ENCODE measurements at regions not wholly inside any gene's neighbourhood (a gene's known extent, or its start where the extent isn't known, plus 50 kb on each side); places are given as distances from the start of the nearest gene placed in this dataset.
A peak's percentile ranks its signal among the peaks of the same experiment; 100 is the strongest.

DNA sequence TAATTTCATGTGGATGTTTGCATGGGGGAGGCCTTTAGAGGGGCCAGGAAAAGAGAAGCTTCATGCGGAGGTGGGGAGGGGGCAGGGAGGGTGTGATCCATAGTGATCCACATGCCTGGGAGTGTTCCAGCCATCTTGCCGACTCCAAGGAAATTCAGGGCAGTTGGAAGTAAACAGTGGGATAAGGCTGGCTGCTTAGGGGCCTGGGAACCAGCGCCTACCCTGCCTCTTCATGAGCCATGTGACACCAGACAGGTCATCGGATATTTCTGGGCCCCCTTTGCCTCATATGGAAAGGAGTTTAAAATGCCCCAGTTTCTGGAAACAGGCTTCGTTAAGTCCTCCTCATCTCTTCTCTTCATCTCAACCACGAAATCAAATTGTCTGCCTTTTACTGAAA is 983.2 kb downstream of the BCL11B start:
- DNase-seq = no peak

- no peak for DNase-seq
Measured at GRCh38 chr14:98290596-98290995, 981.4 kb downstream of the BCL11B start.

DNA sequence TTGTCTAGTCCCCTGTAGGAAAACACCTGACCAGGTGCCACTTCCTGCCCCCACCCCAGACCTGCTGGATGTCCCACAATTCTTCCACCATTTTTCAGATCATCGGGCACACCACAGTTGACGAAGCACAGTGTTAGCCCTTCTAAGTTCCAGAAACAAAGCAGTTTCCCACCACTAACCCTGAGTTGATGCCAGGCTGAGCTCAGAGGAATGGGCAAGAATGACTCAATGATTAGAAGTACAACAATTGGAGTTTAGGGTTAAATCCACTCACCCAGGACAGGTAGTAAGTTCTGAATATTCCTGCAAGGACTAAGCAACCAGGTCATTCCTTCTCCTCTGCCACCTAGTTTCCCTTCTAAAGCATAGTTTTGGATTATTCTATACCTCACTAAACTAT is 979.8 kb downstream of the BCL11B start:
- no peak for DNase-seq

DNA sequence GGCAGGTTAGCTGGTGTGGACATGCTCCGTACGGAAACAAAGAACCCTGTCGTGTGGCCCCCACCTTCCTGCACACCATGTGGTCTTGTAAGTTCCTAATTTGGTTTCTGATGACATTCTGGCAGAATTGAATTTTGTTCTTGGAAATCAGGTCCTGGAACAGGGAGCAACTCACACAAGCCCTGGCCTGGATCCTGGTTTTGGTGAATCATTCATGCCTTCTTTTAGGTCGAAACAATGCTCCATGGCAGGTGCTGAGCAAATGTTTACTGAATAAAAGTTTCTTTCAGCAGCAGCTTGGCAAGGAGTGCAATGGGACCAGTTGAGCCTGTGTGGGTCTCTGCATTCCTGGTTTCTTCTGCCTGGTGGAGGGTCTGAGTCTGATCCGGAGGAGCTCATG is 978.4 kb downstream of the BCL11B start:
- DNase-seq = no peak

DNA sequence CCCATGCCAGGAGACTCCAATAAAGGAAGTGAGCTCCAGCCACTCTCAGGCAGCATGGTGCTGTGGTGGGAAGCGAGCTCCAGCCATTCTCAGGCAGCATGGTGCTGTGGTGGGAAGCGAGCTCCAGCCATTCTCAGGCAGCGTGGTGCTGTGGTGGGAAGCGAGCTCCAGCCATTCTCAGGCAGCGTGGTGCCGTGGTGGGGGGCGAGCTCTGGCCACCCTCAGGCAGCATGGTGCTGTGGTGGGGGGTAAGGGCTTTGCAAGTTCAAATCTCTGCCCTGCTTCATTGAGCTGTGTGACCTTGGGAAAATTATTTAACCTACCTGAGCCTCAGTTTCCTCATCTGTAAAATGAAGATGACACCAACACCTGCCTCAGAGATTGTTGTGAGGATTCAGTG is 975.1 kb downstream of the BCL11B start:
- DNase-seq = no peak

GRCh38 chr14:98297567-98297966 is 974.4 kb downstream of the BCL11B start:
- DNase-seq = no peak

DNA sequence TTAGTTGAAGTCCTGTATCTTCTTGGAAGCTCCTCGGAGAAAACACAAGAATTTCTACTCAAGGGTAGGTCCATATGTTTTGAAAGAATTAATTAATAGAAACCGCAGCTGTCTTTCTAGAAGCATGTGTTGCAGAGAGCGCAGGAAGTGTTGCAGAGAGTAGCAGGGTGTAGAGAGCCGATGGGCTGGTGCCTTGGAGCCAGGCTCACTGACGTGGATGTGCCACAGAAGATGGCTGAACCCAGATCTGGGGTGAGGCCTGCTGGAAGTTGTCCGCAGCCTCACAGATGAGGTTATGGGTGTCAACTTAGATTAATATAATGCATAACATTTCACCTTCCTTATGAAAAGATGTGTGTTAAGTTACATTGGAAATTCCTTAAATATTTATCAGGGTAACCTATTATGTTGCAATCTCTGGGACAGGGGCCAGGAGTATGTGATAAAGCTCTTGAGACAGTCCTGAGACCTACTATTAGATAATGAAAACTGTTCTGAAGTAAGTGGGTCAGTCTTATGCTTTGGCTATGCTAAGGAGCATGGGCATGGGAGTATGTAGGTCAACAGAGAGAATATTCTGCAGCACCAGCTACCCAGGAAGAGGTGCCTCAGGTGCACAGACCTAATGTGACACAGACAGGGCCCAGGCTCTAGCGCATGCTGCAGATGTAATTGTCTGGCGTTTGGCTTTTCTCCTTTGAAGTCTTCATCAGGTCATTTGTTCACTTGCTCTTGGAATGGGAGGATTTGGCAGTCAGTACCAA is 973.3 kb downstream of the BCL11B start:
- DNase-seq = no peak

DNA sequence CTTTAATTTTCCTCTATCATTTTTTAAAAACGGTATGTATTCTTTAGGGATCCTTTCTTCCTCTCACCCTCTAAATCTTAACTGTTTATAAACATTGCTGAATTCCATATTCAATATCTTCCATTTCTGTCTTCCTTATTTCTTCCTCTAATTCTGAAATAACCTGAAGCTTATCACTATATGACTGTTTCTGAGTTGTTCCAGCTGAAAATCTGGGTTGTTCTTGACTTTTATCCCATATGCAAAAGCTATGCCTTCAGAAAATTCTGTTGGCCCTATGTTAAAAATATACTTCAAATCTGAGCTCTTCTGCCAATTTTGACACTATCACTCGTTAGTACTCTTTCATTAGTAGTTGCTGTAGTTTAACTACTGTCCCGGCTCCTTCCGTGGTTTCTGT is 970.3 kb downstream of the BCL11B start:
- DNase-seq = no peak

DNA sequence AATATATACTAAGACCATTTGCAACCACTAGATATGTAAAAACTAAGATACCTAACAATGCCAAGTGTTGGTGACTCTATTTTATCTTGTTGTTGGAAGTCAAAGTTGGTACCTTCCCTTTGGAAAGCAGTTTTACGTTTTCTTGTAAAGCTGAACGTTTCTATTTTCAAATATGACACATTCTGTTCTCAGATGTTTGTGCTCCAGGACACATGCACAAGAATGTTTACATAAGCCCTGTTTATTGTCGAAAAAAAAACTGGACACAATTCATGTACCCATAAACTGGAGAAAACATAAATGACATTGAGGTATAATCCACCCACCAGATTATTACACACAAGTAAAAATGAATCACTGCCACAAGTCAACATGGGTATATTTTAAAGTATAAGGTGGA is 967.4 kb downstream of the BCL11B start:
- no peak for DNase-seq

DNA sequence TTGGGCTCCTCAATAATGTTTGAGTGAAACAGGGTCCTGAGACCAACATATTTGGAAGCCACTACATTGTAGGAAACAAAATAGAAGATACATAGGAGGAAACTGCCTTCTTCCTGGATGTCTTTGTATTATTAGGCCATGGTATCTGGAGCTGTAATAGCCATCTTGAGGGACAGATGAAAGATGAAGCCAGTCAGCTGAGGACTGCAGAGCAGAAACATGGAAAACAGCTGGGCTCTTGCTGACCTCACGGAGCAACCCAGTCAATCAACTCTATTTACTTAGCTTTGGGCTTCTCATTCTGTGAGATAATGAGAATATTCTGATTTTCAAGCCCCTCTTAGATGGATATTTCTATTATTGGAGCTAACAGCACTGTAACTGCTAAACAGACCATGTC is 962.4 kb downstream of the BCL11B start:
- DNase-seq = no peak

DNA sequence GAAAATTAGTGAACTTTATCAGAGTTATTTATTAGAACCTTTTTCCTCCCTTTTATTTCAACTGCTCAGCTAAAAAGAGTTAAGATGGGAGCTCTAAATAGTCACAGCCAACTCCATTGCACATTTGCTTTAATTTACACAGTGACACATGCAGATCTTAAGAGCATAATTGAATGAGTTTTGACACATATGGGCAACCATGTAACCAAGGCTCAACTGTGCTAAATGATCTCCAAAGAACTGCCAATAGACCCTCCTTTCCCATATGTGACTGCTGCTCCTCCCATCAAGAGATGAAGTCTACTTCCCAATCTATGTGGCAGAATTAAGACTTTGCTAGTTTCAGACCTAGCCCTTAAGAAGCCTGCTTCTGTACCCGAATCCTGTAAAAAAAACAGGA is 960.0 kb downstream of the BCL11B start:
- DNase-seq = no peak

- DNase-seq = no peak
Measured at GRCh38 chr14:98321841-98322240, 950.2 kb downstream of the BCL11B start.

DNA sequence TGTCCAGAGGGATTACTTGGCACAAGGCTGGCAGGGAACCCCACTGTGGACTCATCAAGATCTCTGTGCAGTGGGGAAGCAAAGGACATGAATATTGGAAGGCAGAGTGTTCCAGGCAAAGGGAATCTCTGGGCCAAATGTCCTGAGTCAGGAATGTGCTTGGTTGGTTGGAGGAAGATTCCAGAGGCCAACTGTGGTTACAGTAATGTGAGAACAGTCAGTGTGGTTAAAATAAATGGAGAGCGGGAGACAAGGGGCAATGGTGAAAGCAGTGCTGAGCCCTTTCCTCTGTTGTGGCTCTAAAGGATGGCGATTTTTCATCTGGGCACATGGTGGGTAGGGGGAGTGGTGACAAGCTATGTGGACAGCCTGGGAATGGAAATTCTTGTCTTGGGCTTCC is 948.2 kb downstream of the BCL11B start:
- DNase-seq = no peak

- no peak for DNase-seq
Measured at GRCh38 chr14:98325761-98326160, 946.2 kb downstream of the BCL11B start.

DNA sequence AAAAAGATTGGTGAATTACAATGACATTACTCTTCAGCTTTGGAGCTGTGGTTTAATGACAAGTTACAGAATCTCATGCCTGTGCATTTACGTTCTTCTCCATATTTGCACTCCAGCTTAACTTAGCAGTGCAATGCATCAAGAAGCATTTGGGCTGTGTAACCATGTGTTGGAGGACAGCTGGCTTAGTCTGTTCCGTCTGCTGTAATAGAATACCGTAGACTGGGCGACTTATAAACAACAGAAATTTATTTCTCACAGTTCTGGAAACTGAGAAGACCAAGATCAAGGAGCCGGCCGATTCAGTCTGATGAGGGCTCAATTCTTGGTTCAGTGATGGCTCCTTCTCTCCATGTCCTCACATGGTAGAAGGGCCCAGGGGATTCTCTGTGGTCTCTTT is 943.5 kb downstream of the BCL11B start:
- DNase-seq = peak; percentile 76

DNA sequence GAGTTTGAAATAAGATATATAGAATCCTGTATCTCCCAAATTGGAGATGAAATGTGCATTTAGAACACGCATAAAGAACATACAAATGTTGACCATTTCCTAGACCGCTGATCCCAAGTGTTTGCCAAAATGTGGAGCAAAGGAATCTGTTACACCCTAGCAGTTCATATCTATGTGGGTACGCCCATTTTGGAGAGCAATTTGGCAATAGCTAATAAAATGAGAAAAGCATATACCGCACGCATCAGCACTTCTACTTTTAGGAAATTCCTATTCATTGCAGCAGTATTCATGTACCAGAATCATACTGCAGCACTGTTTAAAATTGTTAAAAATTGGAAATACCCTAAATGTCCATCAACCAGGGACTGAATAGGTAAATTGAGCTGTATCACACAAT is 937.8 kb downstream of the BCL11B start:
- DNase-seq = no peak

DNA sequence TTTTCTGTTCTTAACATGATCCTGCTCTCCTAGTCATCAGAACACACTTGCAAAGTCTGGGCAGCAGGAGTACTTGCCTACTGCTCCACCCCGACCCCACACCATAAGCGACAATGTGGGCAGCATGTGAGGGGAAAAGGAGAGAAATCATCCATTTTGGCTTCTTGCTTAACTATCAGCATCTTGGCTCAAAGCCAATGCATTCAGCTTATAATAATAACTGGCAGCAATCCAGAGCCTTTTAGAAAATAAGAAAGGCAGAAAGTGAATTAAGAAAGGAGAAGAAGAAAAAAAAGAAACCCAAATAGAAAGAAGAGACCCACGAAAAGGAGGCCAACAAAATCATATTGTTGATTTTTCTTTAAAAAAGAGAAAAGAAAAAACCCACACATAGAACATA is 930.8 kb downstream of the BCL11B start:
- peak; percentile 63 for DNase-seq

GRCh38 chr14:98345161-98345560 is 926.8 kb downstream of the BCL11B start:
- DNase-seq = no peak

DNA sequence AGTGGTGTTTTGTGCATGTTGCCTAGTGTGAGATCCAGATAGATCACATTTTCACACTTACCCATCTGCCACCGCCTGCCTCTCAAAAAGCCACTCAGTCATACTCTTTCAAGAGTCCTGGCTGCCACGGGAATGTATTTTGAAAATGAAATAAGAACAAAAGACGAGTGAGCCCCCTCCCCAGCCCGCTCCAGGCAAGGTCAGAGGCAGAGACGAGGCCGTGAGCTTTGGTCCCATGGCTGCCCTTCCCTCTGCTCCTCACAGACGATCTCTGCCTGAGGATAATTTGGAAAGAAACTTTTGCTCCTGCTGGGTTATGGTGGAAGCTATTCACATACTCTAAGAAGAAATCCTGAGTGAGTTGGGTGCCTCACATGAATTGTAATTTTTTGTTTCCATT is 924.3 kb downstream of the BCL11B start:
- DNase-seq = no peak

GRCh38 chr14:98348505-98348904 is 923.5 kb downstream of the BCL11B start:
- DNase-seq = no peak

DNA sequence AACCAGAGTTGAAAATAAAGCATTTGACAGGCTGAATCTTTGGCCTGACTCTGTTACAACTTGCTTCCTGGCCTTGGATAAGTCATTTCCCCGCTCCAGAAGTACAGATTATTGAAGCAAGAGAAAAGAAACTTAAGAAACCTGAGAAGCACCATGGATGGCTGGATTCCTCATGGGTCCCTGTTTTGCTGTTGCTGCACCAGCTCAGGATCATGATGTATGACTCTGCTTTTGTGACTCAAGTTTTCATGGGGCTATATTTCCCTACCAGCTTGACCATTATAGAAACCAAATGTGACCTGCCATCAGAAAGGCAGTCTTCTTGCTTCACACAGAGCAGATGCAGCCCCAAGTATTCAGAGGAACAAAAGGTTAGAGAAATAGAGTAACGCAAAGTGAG is 921.8 kb downstream of the BCL11B start:
- DNase-seq = no peak

DNA sequence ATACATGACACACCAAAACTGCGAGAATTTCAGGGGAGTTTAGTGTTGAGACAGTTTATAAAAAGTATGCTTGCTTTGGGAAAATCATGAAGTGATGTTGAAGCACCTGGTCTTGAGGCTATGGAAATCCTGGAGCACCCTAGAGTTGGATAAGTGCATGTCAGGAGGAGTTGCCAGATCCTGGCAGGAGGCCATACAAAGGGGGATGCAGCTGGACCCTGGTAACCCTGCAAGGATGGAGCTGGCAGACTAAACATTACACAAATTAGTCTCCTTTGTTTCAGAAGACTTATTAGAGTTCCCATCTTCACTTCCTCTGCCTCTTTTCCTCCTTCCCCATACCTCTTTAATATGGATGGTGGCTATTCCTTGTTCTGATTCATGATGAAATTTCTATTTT is 907.0 kb downstream of the BCL11B start:
- peak; percentile 13 for DNase-seq

DNA sequence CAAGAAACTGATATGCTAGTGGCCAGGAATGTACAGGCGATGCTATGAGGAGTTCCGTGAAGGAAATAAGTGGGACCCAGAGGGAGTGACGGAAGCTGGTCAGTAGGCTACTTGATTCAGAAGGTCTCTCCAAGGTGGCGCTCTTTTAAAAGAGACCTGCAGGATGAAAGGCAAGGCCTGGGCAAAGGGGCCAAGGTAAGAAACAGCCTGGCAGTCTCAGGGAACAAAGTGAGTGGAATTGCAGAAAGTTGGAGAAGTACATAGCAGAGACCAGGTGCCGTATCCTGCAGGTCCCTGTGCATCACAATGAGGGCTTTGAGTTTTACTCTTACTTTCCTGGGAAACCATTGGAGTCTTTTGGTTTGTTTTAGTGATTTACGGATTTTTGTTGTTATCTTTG is 905.6 kb downstream of the BCL11B start:
- no peak for DNase-seq

GRCh38 chr14:98368221-98368620 is 903.8 kb downstream of the BCL11B start:
- DNase-seq = no peak

DNA sequence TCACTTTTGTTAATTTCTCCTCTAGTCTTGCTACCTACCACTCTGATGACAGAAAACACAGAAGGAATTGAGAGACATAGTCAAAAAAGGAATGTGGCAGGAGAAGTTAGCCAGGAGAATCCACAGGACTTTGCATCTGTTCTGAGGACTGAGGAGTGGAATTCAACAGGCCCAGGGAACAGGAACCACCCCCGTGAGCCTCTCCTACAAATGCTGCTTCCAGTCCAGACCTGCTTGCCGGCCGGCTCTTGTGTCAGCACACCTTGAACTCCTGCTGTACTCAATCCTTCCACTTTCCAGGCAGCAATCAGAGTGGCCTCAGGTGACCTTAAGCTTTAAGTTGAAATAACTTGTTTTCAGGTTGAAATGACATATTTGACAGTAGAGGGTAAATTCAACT is 903.1 kb downstream of the BCL11B start:
- DNase-seq = no peak

- DNase-seq = no peak
Measured at GRCh38 chr14:98369344-98369743, 902.7 kb downstream of the BCL11B start.
